Prostate gland (tissue), 1 donor: ENCODE measurements at regions not wholly inside any gene's neighbourhood (a gene's known extent, or its start where the extent isn't known, plus 50 kb on each side); places are given as distances from the start of the nearest gene placed in this dataset.

Experiments used
- POLR2A ChIP-seq: fragments of 450-650 bp; IDR thresholded peaks from one replicate; pipeline ENCODE4 v1.6.1; 2016; ENCODE audit warnings: antibody characterized with exemption, mild to moderate bottlenecking
- POLR2AphosphoS5 ChIP-seq: sonication (generic); formaldehyde crosslinking; IDR thresholded peaks from one replicate; pipeline ENCODE4 v1.6.1; 2017; ENCODE audit warnings: antibody characterized with exemption

DNA sequence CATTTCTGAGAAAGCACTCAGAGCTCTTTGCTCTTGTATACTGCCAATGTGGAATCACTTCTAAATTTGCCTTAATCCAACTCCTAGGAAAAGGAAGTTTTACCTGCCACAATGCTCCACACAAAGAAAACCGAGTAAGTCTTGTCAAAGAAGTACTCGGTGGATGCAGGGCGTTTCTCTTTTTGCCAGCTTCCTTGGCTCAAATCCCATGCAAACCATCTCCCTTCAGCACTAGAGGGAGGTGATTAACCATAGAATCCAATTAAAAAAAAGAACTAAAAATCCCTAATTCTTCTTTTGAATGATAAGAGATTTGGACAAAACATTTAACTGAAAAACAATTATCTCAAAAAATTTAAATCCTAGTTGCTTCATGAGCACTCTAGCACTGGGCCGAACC, 129.0 kb downstream of the RPRM start:
- TF ChIP-seq POLR2A: no peak
- TF ChIP-seq POLR2AphosphoS5: no peak
